ENCODE measurements at regions not wholly inside any gene's neighbourhood (a gene's known extent, or its start where the extent isn't known, plus 50 kb on each side); places are given as distances from the start of the nearest gene placed in this dataset.

DNA sequence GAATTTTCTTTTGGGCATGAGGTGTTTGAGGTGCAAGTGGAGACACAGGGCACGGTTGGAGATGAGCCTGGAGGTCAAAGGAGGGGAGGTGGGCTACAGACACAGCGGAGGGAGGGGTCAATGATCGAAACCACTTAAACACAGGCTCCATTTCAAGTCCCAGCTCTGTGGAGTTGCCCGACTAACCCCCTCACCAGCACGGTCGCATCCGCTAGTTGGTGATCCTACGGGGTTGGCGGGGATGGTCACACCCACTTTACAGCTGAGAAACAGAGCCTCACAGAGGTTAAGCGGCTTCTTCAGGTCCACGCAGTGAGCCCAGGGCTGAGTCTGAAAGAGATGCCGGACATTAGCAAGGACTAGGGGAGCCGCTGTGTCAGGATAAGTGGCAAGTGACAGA lies 60.1 kb upstream of the RUNX3 start:
- TF ChIP-seq, protein P1, sequence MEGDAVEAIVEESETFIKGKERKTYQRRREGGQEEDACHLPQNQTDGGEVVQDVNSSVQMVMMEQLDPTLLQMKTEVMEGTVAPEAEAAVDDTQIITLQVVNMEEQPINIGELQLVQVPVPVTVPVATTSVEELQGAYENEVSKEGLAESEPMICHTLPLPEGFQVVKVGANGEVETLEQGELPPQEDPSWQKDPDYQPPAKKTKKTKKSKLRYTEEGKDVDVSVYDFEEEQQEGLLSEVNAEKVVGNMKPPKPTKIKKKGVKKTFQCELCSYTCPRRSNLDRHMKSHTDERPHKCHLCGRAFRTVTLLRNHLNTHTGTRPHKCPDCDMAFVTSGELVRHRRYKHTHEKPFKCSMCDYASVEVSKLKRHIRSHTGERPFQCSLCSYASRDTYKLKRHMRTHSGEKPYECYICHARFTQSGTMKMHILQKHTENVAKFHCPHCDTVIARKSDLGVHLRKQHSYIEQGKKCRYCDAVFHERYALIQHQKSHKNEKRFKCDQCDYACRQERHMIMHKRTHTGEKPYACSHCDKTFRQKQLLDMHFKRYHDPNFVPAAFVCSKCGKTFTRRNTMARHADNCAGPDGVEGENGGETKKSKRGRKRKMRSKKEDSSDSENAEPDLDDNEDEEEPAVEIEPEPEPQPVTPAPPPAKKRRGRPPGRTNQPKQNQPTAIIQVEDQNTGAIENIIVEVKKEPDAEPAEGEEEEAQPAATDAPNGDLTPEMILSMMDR (IDR thresholded peaks at IDR 0.05), result no peak
- TF ChIP-seq POLR2A (IDR thresholded peaks at IDR 0.05), result no peak
